Adrenal gland (tissue), 5 donors: ENCODE measurements at regions not wholly inside any gene's neighbourhood (a gene's known extent, or its start where the extent isn't known, plus 50 kb on each side); places are given as distances from the start of the nearest gene placed in this dataset.

Source experiments
- CTCF ChIP-seq, 6 experiments: fragments of 450-650 bp in 4 of 6; fragments of 200-600 bp in 2 of 6; sonication (generic) in 1 of 6; IDR thresholded peaks; 1 replicate in 5 of 6; 2 replicates in 1 of 6; pipeline versions ENCODE4 v1.5.1 to v1.8.0; 2016 to 2021; ENCODE audit warnings: antibody characterized with exemption in 6 of 6, mild to moderate bottlenecking in 2 of 6, moderate library complexity in 1 of 6
- POLR2A ChIP-seq, 2 donors: fragments of 450-650 bp; IDR thresholded peaks; one replicate each; pipeline ENCODE4 v1.6.1; 2017; ENCODE audit warnings: antibody characterized with exemption in 2 of 2, mild to moderate bottlenecking in 2 of 2, moderate library complexity in 1 of 2
- donor health status: DM: no; HTN: no; CAD: no.

GRCh38 chr7:136530831-136531230, 337.6 kb upstream of the CHRM2 start:
- TF ChIP-seq POLR2A (IDR thresholded peaks at IDR 0.05) (no peak), CTCF (IDR thresholded peaks at IDR 0.05) (no peak)
